BJ (cell line): ENCODE measurements at regions not wholly inside any gene's neighbourhood (a gene's known extent, or its start where the extent isn't known, plus 50 kb on each side); places are given as distances from the start of the nearest gene placed in this dataset.
A peak's percentile ranks its signal among the peaks of the same experiment; 100 is the strongest.
"Not testable (repeated sequence)": the region's sequence is repeated elsewhere in the genome, so short reads cannot be mapped to it uniquely, and the experiment has no call there.

Source experiments
- CTCF ChIA-PET: fragments of 350-600 bp; formaldehyde crosslinking; extraction: SDS; loops from one replicate; lab custom pipeline; 2021; ENCODE audit warnings: antibody characterized with exemption, inconsistent platforms; lab: Yijun Ruan, JAX
- POLR2A ChIA-PET: fragments of 300-600 bp; sonication (Branson Sonifier 250); formaldehyde crosslinking; extraction: SDS; loops from one replicate; lab custom pipeline; 2021; ENCODE audit warnings: antibody characterized with exemption; lab: Charles Lee
- DNase-seq: peaks from one replicate; pipeline ENCODE4 v3.0.0-alpha.2; 2011; ENCODE audit warnings: low read depth
- H3K27me3 ChIP-seq: 2 replicates; pipeline ENCODE4 v1.6.0; 2011; ENCODE audit warnings: low read length; ENCODE audit not compliant: control insufficient read depth, insufficient read depth
- H3K36me3 ChIP-seq: 2 replicates; pipeline ENCODE4 v1.5.1; 2011; ENCODE audit warnings: low read length; ENCODE audit not compliant: control insufficient read depth, insufficient read depth
- H3K4me3 ChIP-seq: 2 replicates; pipeline ENCODE4 v1.5.1; 2011; ENCODE audit warnings: low read depth, mild to moderate bottlenecking, control low read depth, low read length
- CTCF ChIP-seq: IDR thresholded peaks from 2 replicates; pipeline ENCODE4 v1.5.1; 2011; ENCODE audit warnings: low read depth, mild to moderate bottlenecking, control low read depth, inconsistent platforms, low read length, moderate library complexity; ENCODE audit not compliant: insufficient read depth

- ChIA-PET POLR2A (no interaction called here), CTCF (no interaction called here)
- DNase-seq = no peak
- no peak for TF ChIP-seq CTCF
- Histone ChIP-seq H3K27me3 (no peaks in the 10 kb centered on the region), H3K4me3 (no peak overlapping the region), H3K36me3 (no peaks in the 10 kb centered on the region)
Measured at GRCh38 chr18:29853126-29853525, 1189.4 kb downstream of the DSC3 start.

- Histone ChIP-seq H3K36me3 (no peaks in the 10 kb centered on the region), H3K27me3 (no peaks in the 10 kb centered on the region), H3K4me3 (no peak overlapping the region)
- CTCF ChIA-PET = interaction anchor here (1.0 kb wide), 1 partner anchor 11 kb away, joined by 4 read pairs; no protein-coding TSS in a partner anchor
- POLR2A ChIA-PET = no interaction called here
- TF ChIP-seq CTCF = no peak
- DNase-seq = no peak
Measured at GRCh38 chr18:29849144-29849543, 1193.4 kb downstream of the DSC3 start.

- Histone ChIP-seq H3K36me3 (no peaks in the 10 kb centered on the region), H3K4me3 (no peak overlapping the region), H3K27me3 (no peaks in the 10 kb centered on the region)
- CTCF ChIA-PET = interaction anchor here (0.6 kb wide), 1 partner anchor 10 kb away, joined by 3 read pairs; no protein-coding TSS in a partner anchor
- no peak for DNase-seq
- TF ChIP-seq CTCF = no peak
- POLR2A ChIA-PET = no interaction called here
Measured at GRCh38 chr18:29841631-29842030, 1200.9 kb downstream of the DSC3 start.

GRCh38 chr18:29840089-29840488, 1202.5 kb downstream of the DSC3 start:
- TF ChIP-seq CTCF = no peak
- DNase-seq = peak; percentile 21
- H3K27me3 ChIP-seq = no peaks in the 10 kb centered on the region
- H3K36me3 ChIP-seq = no peaks in the 10 kb centered on the region
- no peak overlapping the region for H3K4me3 ChIP-seq
- ChIA-PET POLR2A (no interaction called here), CTCF (no interaction called here)

GRCh38 chr18:29838961-29839360, 1203.6 kb downstream of the DSC3 start:
- H3K27me3 ChIP-seq, H3K4me3 ChIP-seq, DNase-seq, H3K36me3 ChIP-seq, CTCF ChIA-PET, POLR2A ChIA-PET: not testable (repeated sequence)

GRCh38 chr18:29838556-29838955, 1204.0 kb downstream of the DSC3 start:
- H3K4me3 ChIP-seq = no peak overlapping the region
- CTCF ChIA-PET = interaction anchor here (1.0 kb wide), 1 partner anchor 10 kb away, joined by 3 read pairs; no protein-coding TSS in a partner anchor
- no peak for DNase-seq
- POLR2A ChIA-PET = no interaction called here
- no peaks in the 10 kb centered on the region for H3K27me3 ChIP-seq
- H3K36me3 ChIP-seq = no peaks in the 10 kb centered on the region
- no peak for TF ChIP-seq CTCF
